Endothelial cell of umbilical vein (primary cell): ENCODE measurements at regions not wholly inside any gene's neighbourhood (a gene's known extent, or its start where the extent isn't known, plus 50 kb on each side); places are given as distances from the start of the nearest gene placed in this dataset.
"Not testable (repeated sequence)": the region's sequence is repeated elsewhere in the genome, so short reads cannot be mapped to it uniquely, and the experiment has no call there.

ENCODE experiments used
- BruUV-seq: library from RNA; stranded (reverse); fragments of 400-500 nt; replicated peaks from 2 replicates; lab custom pipeline; 2021; lab: Mats Ljungman, UMichigan
- CTCF ChIA-PET: fragments of 300-600, 350-600 bp; sonication (Branson Sonifier 250); formaldehyde crosslinking; loops from one replicate; lab custom pipeline; 2021; ENCODE audit warnings: antibody characterized with exemption, inconsistent platforms; lab: Charles Lee
- POLR2A ChIA-PET: fragments of 300-600, 350-600 bp; sonication (Branson Sonifier 250); formaldehyde crosslinking; loops from one replicate; lab custom pipeline; 2021; ENCODE audit warnings: antibody characterized with exemption, inconsistent platforms; lab: Charles Lee
- DNase-seq: peaks from one replicate; pipeline ENCODE4 v3.0.0-alpha.2; 2011; ENCODE audit warnings: low read depth, low spot score
- FAIRE-seq: peaks from 2 replicates; lab custom pipeline; 2011; peaks lifted over from hg19 to GRCh38; lab: Jason Lieb, UNC
- H2AFZ ChIP-seq: 2 replicates; pipeline ENCODE4 v1.6.0; 2012; ENCODE audit warnings: low read depth, low read length, control low read depth, inconsistent platforms
- H3K27ac ChIP-seq: 2 replicates; pipeline ENCODE4 v1.5.1; 2011; ENCODE audit warnings: low read depth, mild to moderate bottlenecking, control low read depth, low read length, moderate library complexity; ENCODE audit not compliant: insufficient read depth
- H3K27me3 ChIP-seq, 2 experiments: 2 replicates each; pipeline versions ENCODE4 v1.6.0 to v1.6.1; 2011; ENCODE audit warnings: low read length in 2 of 2, mixed read lengths in 1 of 2; ENCODE audit not compliant: control insufficient read depth in 2 of 2, insufficient read depth in 2 of 2
- H3K36me3 ChIP-seq, 2 experiments: 2 replicates in 1 of 2; 3 replicates in 1 of 2; pipeline ENCODE4 v1.5.1; 2011; ENCODE audit warnings: low read length in 2 of 2, mild to moderate bottlenecking in 1 of 2, moderate library complexity in 1 of 2; ENCODE audit not compliant: control insufficient read depth in 2 of 2, insufficient read depth in 2 of 2; ENCODE audit errors: extremely low read depth in 1 of 2
- H3K4me1 ChIP-seq: 3 replicates; pipeline ENCODE4 v1.5.1; 2011; ENCODE audit warnings: mild to moderate bottlenecking, low read length; ENCODE audit not compliant: control insufficient read depth, insufficient read depth; ENCODE audit errors: extremely low read depth
- H3K4me2 ChIP-seq: 2 replicates; pipeline ENCODE4 v1.6.1; 2011; ENCODE audit warnings: low read length, control low read depth, mixed read lengths; ENCODE audit not compliant: insufficient read depth
- H3K4me3 ChIP-seq, 3 experiments: fragments of 200-600 bp in 1 of 3; sonication (generic), shearing (Covaris generic) in 1 of 3; replicated peaks in 1 of 3; 2 replicates each; pipeline ENCODE4 v1.5.1; 2011 to 2016; ENCODE audit warnings: control low read depth in 3 of 3, low read length in 3 of 3, mild to moderate bottlenecking in 2 of 3, inconsistent platforms in 1 of 3, low read depth in 1 of 3, moderate library complexity in 1 of 3; ENCODE audit not compliant: insufficient read depth in 1 of 3
- H3K79me2 ChIP-seq: 2 replicates; pipeline ENCODE4 v1.6.0; 2012; ENCODE audit warnings: low read length, inconsistent platforms; ENCODE audit not compliant: control insufficient read depth, insufficient read depth
- H3K9ac ChIP-seq: replicated peaks from 2 replicates; pipeline ENCODE3; 2011; ENCODE audit warnings: low read length, control low read depth; ENCODE audit not compliant: insufficient read depth; ENCODE audit errors: extremely low read depth
- H3K9me1 ChIP-seq: replicated peaks from 3 replicates; pipeline ENCODE4 v1.6.0; 2011; ENCODE audit warnings: mild to moderate bottlenecking, low read length; ENCODE audit not compliant: control insufficient read depth, insufficient read depth; ENCODE audit errors: extremely low read depth
- H3K9me3 ChIP-seq: replicated peaks from 2 replicates; pipeline ENCODE4 v1.5.1; 2012; ENCODE audit warnings: low read length, inconsistent platforms; ENCODE audit not compliant: control insufficient read depth, insufficient read depth
- H4K20me1 ChIP-seq: replicated peaks from 2 replicates; pipeline ENCODE3; 2011; ENCODE audit warnings: mild to moderate bottlenecking, low read length; ENCODE audit not compliant: control insufficient read depth, insufficient read depth; ENCODE audit errors: extremely low read depth
- FOS ChIP-seq: IDR thresholded peaks from 2 replicates; pipeline ENCODE4 v1.6.1; 2011; ENCODE audit warnings: mild to moderate bottlenecking, low read length, moderate library complexity, borderline replicate concordance; ENCODE audit not compliant: insufficient read depth
- GATA2 ChIP-seq: IDR thresholded peaks from 2 replicates; pipeline ENCODE4 v1.7.0; 2011; ENCODE audit warnings: low read depth, mild to moderate bottlenecking, moderate library complexity, mixed read lengths, low read length; ENCODE audit not compliant: insufficient read length, insufficient read depth
- dilution Hi-C: fragments of 300-500 bp; cut with MboI; formaldehyde crosslinking; loops from one replicate; pipeline ENCODE4 v1.15.0; 2019; ENCODE audit warnings: low sequenced_read_pairs; ENCODE audit not compliant: extremely low pct_ligation_motif_present
- intact Hi-C: fragments of 100-400 bp; cut with micrococcal nuclease; formaldehyde crosslinking; loops from one replicate; pipeline ENCODE4 v1.10.0; 2022

DNA sequence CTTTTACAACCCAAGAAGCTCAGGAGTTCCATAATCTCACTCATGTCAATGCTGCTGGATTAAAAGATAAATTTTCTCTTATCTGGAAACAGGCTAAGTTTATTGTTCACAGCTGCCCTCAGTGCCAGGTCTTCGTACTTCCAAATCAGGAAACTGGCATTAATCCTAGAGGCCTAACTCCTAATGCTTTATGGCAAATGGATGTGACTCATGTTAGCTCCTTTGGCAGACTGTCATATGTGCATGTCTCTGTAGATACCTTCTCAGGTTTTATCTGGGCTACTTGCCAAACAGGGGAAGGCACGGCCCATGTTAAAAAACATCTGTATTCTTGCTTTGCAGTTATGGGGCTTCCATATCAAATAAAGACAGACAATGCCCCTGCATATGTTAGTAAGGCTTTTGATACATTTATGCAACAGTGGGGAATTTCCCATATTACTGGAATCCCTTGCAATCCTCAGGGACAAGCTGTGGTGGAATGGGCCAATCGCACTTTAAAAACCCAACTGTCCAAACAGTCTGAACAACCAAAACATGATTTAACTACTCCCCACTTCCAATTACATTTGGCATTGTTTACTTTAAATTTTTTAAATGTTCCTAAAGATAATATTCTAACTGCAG is 570.8 kb upstream of the PTGER4 start:
- H4K20me1 ChIP-seq, H3K4me3 ChIP-seq, BruUV-seq, H3K27me3 ChIP-seq, H2AFZ ChIP-seq, POLR2A ChIA-PET, H3K36me3 ChIP-seq, H3K9me3 ChIP-seq, dilution Hi-C loops, H3K9me1 ChIP-seq, H3K9ac ChIP-seq, H3K79me2 ChIP-seq: not testable (repeated sequence)
- peak; percentile 84 for DNase-seq
- TF ChIP-seq GATA2 = peak; percentile 48
- peak; percentile 33 for TF ChIP-seq FOS
- intact Hi-C loops = loop anchor here (5.0 kb wide), 2 partner anchors 223 to 568 kb away; partner anchors contain the start of gene PTGER4
- CTCF ChIA-PET = interaction anchor here (0.8 to 1.0 kb wide), 2 partner anchors 12 to 577 kb away, joined by 3 to 5 read pairs; no protein-coding TSS in a partner anchor
- H3K4me1 ChIP-seq = peaks cover 12% of the 10 kb centered on the region
- H3K27ac ChIP-seq = peak overlapping the region; percentile 18
- FAIRE-seq = peak; percentile 73
- peak overlapping the region; percentile 31 for H3K4me2 ChIP-seq

DNA sequence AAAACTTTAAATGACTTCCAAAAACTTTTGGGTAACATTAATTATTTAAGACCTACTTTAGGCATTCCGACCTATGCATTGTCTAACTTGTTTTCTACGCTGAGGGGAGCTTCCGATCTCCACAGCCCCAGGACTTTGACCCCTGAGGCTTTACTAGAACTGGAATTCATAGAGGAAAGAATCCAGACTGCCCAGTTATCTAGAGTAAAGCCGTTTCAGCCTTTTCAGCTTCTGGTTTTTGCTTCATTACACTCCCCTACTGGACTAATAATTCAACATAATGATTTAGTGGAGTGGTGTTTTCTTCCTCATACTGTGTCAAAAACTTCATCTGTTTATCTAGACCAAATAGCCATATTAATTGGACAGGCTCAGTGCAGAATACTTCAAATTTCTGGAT is 571.9 kb upstream of the PTGER4 start:
- H3K9ac ChIP-seq, DNase-seq, H3K9me3 ChIP-seq, dilution Hi-C loops, H2AFZ ChIP-seq, H3K36me3 ChIP-seq, H3K9me1 ChIP-seq, H3K27me3 ChIP-seq, H3K4me2 ChIP-seq, H4K20me1 ChIP-seq, H3K27ac ChIP-seq, H3K4me3 ChIP-seq, POLR2A ChIA-PET, H3K79me2 ChIP-seq, BruUV-seq: not testable (repeated sequence)
- CTCF ChIA-PET = interaction anchor here (0.7 kb wide), 1 partner anchor 9 kb away, joined by 4 read pairs; no protein-coding TSS in a partner anchor
- peak; percentile 49 for FAIRE-seq
- intact Hi-C loops = loop anchor here (5.0 kb wide), 2 partner anchors 225 to 570 kb away; partner anchors contain the start of gene PTGER4
- H3K4me1 ChIP-seq = peaks cover 12% of the 10 kb centered on the region
